ENCODE measurements at regions not wholly inside any gene's neighbourhood (a gene's known extent, or its start where the extent isn't known, plus 50 kb on each side); places are given as distances from the start of the nearest gene placed in this dataset.

DNA sequence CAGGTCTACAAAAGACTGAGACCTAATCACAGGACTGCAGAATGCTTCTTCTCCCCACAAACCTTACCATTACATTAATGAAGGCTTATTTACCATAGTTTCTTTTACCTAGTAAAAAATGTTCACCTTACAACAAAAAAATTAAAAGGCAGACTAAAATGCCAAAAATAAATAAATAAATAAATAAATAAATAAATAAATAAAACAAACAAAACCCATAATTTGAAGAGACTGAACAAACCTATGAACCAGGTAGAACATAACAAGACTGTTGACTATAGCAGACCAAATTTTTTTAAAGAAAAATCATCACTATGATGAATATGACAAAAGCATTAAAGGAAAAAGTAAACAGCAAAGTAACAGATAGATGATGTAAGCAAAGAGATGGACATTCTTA is 946.3 kb downstream of the EPHA7 start:
- TF ChIP-seq, protein P1, sequence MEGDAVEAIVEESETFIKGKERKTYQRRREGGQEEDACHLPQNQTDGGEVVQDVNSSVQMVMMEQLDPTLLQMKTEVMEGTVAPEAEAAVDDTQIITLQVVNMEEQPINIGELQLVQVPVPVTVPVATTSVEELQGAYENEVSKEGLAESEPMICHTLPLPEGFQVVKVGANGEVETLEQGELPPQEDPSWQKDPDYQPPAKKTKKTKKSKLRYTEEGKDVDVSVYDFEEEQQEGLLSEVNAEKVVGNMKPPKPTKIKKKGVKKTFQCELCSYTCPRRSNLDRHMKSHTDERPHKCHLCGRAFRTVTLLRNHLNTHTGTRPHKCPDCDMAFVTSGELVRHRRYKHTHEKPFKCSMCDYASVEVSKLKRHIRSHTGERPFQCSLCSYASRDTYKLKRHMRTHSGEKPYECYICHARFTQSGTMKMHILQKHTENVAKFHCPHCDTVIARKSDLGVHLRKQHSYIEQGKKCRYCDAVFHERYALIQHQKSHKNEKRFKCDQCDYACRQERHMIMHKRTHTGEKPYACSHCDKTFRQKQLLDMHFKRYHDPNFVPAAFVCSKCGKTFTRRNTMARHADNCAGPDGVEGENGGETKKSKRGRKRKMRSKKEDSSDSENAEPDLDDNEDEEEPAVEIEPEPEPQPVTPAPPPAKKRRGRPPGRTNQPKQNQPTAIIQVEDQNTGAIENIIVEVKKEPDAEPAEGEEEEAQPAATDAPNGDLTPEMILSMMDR (conservative IDR thresholded peaks at IDR 0.05 in 1 of 2, IDR thresholded peaks at IDR 0.05 in 1 of 2; ENCODE audit: extremely low read depth in 1 of 2, insufficient read depth in 1 of 2, low read depth in 1 of 2, low read length in 2 of 2) = no peak
- TF ChIP-seq EZH2 (IDR thresholded peaks at IDR 0.05; ENCODE audit: borderline replicate concordance, low read length) = no peak

Measured in mammary epithelial cell (primary cell).